ENCODE measurements at regions not wholly inside any gene's neighbourhood (a gene's known extent, or its start where the extent isn't known, plus 50 kb on each side); places are given as distances from the start of the nearest gene placed in this dataset.
"Not testable (repeated sequence)": the region's sequence is repeated elsewhere in the genome, so short reads cannot be mapped to it uniquely, and the experiment has no call there.

- DNase-seq (ENCODE audit: low spot score): no peak
- in situ Hi-C loops (cut with HindIII; ENCODE audit: low sequenced_read_pairs): no loop called here
These were observed 372.3 kb upstream of the F9 start for GRCh38 chrX:139158256-139158655.

GRCh38 chrX:139156356-139156755 lies 374.2 kb upstream of the F9 start:
- DNase-seq (ENCODE audit: low spot score): no peak

DNA sequence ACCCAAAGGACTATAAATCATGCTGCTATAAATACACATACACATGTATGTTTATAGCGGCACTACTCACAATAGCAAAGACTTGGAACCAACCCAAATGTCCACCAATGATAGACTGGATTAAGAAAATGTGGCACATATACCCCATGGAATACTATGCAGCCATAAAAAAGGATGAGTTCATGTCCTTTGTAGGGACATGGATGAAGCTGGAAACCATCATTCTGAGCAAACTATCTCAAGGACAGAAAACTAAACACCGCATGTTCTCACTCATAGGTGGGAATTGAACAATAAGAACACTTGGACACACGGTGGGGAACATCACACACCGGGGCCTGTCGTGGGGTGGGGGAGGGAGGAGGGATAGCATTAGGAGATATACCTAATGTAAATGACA lies 383.9 kb upstream of the F9 start:
- in situ Hi-C loops (cut with HindIII; ENCODE audit: low sequenced_read_pairs): not testable (repeated sequence)

More at GRCh38 chrX:139156356-139156755, 374.2 kb upstream of the F9 start:
- in situ Hi-C loops (cut with HindIII; ENCODE audit: low sequenced_read_pairs): no loop called here

DNA sequence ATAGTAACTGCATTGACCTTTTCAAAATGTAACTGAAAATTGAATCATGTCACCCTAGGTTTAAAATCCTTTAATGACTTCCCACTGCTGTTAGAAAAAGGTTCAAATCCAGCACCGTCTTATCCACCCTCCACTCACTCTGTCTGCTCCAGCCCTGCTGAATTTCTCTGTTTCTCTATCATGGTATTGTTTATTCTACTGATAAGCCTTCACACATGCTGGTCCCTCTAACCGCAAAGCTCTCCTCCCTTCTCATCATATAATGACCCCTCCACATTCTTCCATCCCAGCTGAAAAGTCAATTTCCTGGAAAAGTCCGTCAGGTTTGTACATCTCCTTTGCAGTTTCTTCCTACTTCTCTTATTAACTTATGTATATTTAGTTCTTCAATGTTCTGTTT lies 389.2 kb upstream of the F9 start:
- in situ Hi-C loops (cut with HindIII; ENCODE audit: low sequenced_read_pairs): no loop called here
- no peak for DNase-seq (ENCODE audit: low spot score)

More for the DNA sequence above, 383.9 kb upstream of the F9 start:
- DNase-seq (ENCODE audit: low spot score): not testable (repeated sequence)

- DNase-seq (ENCODE audit: low spot score): no peak
- in situ Hi-C loops (cut with HindIII; ENCODE audit: low sequenced_read_pairs): no loop called here
These were observed 396.2 kb upstream of the F9 start for GRCh38 chrX:139134316-139134715.

GRCh38 chrX:139126493-139126892 lies 404.0 kb upstream of the F9 start:
- DNase-seq (ENCODE audit: low spot score): no peak

GRCh38 chrX:139125916-139126315 lies 404.6 kb upstream of the F9 start:
- DNase-seq (ENCODE audit: low spot score): no peak
- in situ Hi-C loops (cut with HindIII; ENCODE audit: low sequenced_read_pairs): no loop called here

More at GRCh38 chrX:139126493-139126892, 404.0 kb upstream of the F9 start:
- in situ Hi-C loops (cut with HindIII; ENCODE audit: low sequenced_read_pairs): no loop called here

DNA sequence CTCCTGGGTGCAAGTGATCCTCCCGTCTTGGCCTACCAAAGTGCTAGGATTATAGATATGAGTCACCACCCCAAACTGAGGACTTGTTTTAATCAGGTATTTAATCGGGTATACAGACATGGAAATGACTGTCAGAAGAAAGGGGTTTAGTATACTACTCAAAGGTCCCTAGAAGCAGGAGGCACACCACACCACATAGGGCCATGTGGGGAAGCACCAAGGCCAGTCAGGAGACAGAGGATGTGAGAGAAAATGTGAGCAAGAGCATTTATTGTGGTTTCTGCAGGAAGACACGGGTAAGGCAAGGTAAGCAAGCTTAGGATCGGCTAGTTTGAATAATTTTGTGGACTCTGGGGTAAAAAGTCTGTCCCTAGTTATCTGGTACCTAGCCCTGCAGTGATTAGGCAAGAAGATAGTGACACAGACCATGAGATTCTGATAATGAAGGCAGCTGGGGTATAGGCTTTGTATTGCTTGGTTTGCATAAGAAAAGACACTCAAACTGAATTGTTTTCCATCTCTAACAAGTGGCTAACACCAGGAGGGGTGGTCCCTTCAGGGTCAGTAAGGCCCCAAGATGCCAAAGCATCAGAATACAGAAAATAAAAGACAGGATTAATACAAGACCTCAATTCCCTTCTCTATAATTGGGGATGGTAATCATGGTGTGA lies 408.8 kb upstream of the F9 start:
- in situ Hi-C loops (cut with HindIII; ENCODE audit: low sequenced_read_pairs): no loop called here
- DNase-seq (ENCODE audit: low spot score): no peak

DNA sequence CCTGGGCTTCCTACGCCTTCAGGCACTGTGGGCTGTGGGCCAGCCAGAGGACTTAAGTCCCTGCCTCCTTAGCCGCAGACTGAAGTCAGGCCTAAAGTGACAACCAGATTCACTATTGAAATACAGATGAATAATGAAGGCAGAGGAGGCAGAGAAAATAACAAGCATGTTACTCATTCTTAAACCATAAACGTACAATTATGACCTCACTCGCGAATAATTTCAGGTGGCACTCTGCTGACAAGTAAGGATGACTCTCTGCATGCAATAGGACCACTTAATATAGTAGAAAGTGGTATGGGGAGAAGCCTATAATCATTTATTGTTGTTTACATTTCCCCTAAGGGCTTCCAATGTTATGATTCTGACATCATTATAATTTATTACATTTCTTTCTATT lies 409.2 kb upstream of the FGF13 start:
- in situ Hi-C loops (cut with HindIII; ENCODE audit: low sequenced_read_pairs): no loop called here
- no peak for DNase-seq (ENCODE audit: low spot score)

DNA sequence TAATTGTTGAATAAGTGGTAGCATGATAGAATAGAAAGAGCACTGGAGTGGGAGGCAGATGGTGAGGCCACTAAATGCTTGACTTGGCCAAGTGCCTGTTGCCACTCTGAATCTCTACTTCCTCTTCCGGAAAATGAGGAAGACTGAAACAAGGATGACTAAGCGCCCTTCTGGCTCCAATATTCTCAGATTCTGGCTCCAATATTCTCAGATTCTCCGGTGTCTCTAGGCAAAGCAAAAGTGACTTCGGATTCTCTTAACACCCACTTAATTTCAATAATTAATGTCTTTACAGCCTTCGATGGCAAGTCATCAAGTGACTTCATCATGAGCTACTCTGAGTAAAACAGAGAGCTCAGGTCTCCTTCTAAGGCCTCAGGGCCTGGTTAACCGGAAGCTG lies 402.2 kb upstream of the FGF13 start:
- in situ Hi-C loops (cut with HindIII; ENCODE audit: low sequenced_read_pairs): no loop called here
- DNase-seq (ENCODE audit: low spot score): no peak

- in situ Hi-C loops (cut with HindIII; ENCODE audit: low sequenced_read_pairs): no loop called here
- DNase-seq (ENCODE audit: low spot score): no peak
These were observed 400.9 kb upstream of the FGF13 start for GRCh38 chrX:139112432-139112831.

DNA sequence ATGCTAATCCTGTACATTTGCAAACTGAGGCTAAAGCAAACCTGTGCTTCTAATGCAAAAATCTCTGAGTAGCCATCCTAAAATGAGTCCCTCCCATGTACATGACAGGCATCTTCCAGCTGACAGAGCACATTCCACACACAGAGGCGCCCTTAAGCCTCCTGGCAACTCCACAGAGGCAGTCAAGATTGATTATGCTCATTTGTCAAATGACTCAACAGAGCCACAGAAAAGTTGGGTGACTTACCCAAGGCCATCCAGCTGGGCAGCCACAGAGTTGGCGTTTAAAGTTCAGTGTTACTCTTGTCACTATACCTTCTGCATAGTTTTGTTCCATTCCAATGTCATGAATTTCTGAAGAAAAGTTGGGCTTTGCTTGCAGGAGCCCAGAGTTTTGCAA lies 394.6 kb upstream of the FGF13 start:
- in situ Hi-C loops (cut with HindIII; ENCODE audit: low sequenced_read_pairs): no loop called here
- DNase-seq (ENCODE audit: low spot score): no peak

DNA sequence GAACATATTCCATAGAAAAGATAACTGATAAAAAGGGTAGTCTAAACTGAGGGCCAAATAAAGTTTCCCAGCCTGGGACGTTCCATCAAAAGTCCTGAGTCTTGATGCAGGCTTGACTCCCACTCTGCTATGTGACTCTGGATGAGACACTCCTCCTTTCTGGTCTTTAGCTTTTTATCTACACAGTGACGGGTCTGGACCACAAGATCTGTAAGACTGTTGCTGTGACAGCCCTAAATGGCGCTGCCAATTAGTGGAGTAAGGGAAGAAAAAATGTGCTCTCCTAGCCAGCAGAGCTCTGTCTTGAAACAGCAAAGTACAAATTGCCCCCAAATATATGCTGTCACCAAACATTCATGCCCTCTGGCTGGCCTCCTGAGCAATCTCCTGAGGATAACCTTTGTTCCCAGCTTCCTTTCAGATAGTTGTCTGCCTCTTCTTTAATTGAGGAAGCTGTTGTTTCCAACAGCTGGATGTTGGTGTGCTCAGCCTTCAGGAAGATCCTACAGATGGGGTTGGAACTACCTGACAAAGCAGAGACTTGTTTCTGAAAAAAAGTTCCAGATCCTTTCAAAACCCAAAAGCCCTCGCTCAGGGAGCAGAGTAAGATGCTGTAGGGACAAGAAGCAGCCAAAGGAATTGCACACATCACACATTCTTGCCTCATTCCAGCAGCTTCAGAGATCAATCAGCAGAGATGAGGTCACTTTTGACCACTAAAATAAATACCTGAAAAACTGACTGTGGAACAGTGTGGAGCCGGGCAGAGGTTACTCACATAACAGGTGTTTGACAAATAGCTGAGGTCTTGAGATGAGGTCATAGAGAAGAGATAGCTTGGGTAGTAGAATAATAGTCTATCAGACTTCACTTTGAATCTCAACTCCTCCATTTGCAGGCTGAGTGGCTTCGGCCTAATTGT lies 383.4 kb upstream of the FGF13 start:
- in situ Hi-C loops (cut with HindIII; ENCODE audit: low sequenced_read_pairs): no loop called here
- DNase-seq (ENCODE audit: low spot score): no peak

- in situ Hi-C loops (cut with HindIII; ENCODE audit: low sequenced_read_pairs): no loop called here
- no peak for DNase-seq (ENCODE audit: low spot score)
These were observed 381.7 kb upstream of the FGF13 start for GRCh38 chrX:139093201-139093600.

DNA sequence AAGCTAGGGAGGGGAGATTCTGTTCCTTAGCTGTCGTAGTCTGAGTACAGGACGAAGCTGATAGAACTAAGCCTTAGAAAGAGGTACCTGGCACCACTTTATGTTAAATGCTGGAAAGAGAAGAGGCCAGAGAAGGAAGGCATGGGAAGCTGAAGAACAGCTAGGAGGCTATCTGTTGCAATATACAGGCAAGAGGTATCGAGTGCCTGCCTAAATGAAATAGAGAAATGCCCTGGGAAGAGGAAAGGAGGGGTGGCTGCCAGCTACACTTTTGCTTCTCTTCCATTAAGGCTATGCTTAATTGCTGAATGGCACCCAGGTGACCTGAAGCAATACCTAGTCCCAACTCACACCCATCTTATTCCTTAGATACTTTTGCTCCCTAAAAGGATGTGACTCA lies 380.4 kb upstream of the FGF13 start:
- no peak for DNase-seq (ENCODE audit: low spot score)
- in situ Hi-C loops (cut with HindIII; ENCODE audit: low sequenced_read_pairs): no loop called here

GRCh38 chrX:139091066-139091465 lies 379.5 kb upstream of the FGF13 start:
- DNase-seq (ENCODE audit: low spot score): no peak
- in situ Hi-C loops (cut with HindIII; ENCODE audit: low sequenced_read_pairs): no loop called here

DNA sequence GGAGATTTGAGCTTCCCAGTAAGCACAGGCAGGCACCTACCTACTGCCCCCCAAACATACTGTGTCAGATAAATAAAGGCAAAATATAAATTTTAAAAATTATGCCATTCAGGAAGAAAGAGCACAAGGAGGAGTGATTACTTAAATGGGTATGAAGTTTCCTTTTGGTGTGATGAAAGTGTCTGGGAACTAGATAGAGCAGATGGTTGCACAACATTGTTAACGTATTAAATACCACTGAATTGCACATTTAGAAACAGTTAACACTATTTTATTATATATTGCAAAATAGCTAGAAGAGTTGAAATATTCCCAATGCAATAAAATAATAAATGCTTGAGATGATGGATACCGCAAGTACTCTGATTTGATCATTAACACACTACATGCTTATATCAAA lies 374.7 kb upstream of the FGF13 start:
- in situ Hi-C loops (cut with HindIII; ENCODE audit: low sequenced_read_pairs): no loop called here
- no peak for DNase-seq (ENCODE audit: low spot score)

- DNase-seq (ENCODE audit: low spot score): no peak
- in situ Hi-C loops (cut with HindIII; ENCODE audit: low sequenced_read_pairs): no loop called here
These were observed 373.9 kb upstream of the FGF13 start for GRCh38 chrX:139085404-139085803.

GRCh38 chrX:139083191-139083590 lies 371.7 kb upstream of the FGF13 start:
- DNase-seq (ENCODE audit: low spot score): no peak
- in situ Hi-C loops (cut with HindIII; ENCODE audit: low sequenced_read_pairs): no loop called here

- no peak for DNase-seq (ENCODE audit: low spot score)
- in situ Hi-C loops (cut with HindIII; ENCODE audit: low sequenced_read_pairs): no loop called here
These were observed 370.4 kb upstream of the FGF13 start for GRCh38 chrX:139081965-139082364.

- in situ Hi-C loops (cut with HindIII; ENCODE audit: low sequenced_read_pairs): no loop called here
- no peak for DNase-seq (ENCODE audit: low spot score)
These were observed 368.3 kb upstream of the FGF13 start for GRCh38 chrX:139079789-139080188.

Measured in G401 (cell line).